ENCODE measurements at regions not wholly inside any gene's neighbourhood (a gene's known extent, or its start where the extent isn't known, plus 50 kb on each side); places are given as distances from the start of the nearest gene placed in this dataset.
A peak's percentile ranks its signal among the peaks of the same experiment; 100 is the strongest.

DNA sequence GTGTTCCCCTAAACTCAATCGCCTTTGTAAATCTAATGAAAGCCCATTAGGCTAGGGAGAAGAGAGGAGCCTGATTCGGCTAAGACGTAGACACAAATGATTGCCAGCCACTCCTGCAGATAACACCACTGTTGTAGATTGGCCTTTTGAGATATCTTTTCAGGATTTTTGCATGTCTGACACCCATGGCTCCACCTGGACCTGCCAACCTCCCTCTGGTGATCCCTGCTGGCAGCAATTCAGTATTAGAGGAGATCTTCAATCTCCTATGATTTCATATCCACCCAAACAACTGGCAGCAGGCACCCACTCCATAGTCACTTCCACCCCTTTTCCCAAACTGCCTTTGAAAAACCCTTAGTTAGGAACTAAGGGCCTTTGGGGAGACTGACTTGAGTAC is 191.9 kb upstream of the UBL3 start:
- CTCF ChIA-PET, result interaction anchor here (0.5 kb wide), 1 partner anchor 1435 kb away, joined by 3 read pairs; no protein-coding TSS in a partner anchor
- Histone ChIP-seq H3K4me3 (ENCODE audit: low read depth, low read length, poor library complexity, severe bottlenecking) (no peak overlapping the region), H3K36me3 (ENCODE audit: insufficient read depth, low read length, poor library complexity, severe bottlenecking) (no peaks in the 10 kb centered on the region), H3K27ac (ENCODE audit: low read depth, low read length, poor library complexity, severe bottlenecking) (no peak overlapping the region), H3K4me1 (ENCODE audit: insufficient read depth, low read length, poor library complexity, severe bottlenecking) (peaks cover 20% of the 10 kb centered on the region), H3K9me3 (ENCODE audit: low read depth, low read length, poor library complexity, severe bottlenecking) (no peaks in the 10 kb centered on the region), H3K27me3 (replicated peaks; ENCODE audit: insufficient read depth, low read depth, low read length, poor library complexity) (no peaks in the 10 kb centered on the region)
- intact Hi-C loops (cut with micrococcal nuclease; ENCODE audit: unreplicated experiment), result no loop called here
- POLR2A ChIA-PET (ENCODE audit: low non-redundant PET), result no interaction called here
- no TSS peak for BruUV-seq (replicated peaks)
- TF ChIP-seq CTCF (conservative IDR thresholded peaks at IDR 0.05; ENCODE audit: low read depth, low read length) (no peak), EZH2 (IDR thresholded peaks at IDR 0.05; ENCODE audit: borderline replicate concordance, low read depth, low read length, poor library complexity, severe bottlenecking) (no peak)
- no peak for DNase-seq (ENCODE audit: low spot score)

- no peak for TF ChIP-seq EZH2 (IDR thresholded peaks at IDR 0.05; ENCODE audit: borderline replicate concordance, low read depth, low read length, poor library complexity, severe bottlenecking)
- TF ChIP-seq CTCF (conservative IDR thresholded peaks at IDR 0.05; ENCODE audit: low read depth, low read length), result no peak
- Histone ChIP-seq H3K36me3 (ENCODE audit: insufficient read depth, low read length, poor library complexity, severe bottlenecking) (no peaks in the 10 kb centered on the region), H3K4me1 (ENCODE audit: insufficient read depth, low read length, poor library complexity, severe bottlenecking) (peaks cover 20% of the 10 kb centered on the region), H3K4me3 (ENCODE audit: low read depth, low read length, poor library complexity, severe bottlenecking) (no peak overlapping the region), H3K27me3 (replicated peaks; ENCODE audit: insufficient read depth, low read depth, low read length, poor library complexity) (no peaks in the 10 kb centered on the region), H3K9me3 (ENCODE audit: low read depth, low read length, poor library complexity, severe bottlenecking) (no peaks in the 10 kb centered on the region), H3K27ac (ENCODE audit: low read depth, low read length, poor library complexity, severe bottlenecking) (no peak overlapping the region)
- POLR2A ChIA-PET (ENCODE audit: low non-redundant PET), result no interaction called here
- intact Hi-C loops (cut with micrococcal nuclease; ENCODE audit: unreplicated experiment), result no loop called here
- CTCF ChIA-PET, result no interaction called here
- DNase-seq (ENCODE audit: low spot score), result peak; percentile 21
- no TSS peak for BruUV-seq (replicated peaks)
These were observed 189.1 kb upstream of the UBL3 start for GRCh38 chr13:30039511-30039911.

- no peaks in the 10 kb centered on the region for H3K36me3 ChIP-seq (ENCODE audit: insufficient read depth, low read length, poor library complexity, severe bottlenecking)
- intact Hi-C loops (cut with micrococcal nuclease; ENCODE audit: unreplicated experiment), result no loop called here
- TF ChIP-seq EZH2 (IDR thresholded peaks at IDR 0.05; ENCODE audit: borderline replicate concordance, low read depth, low read length, poor library complexity, severe bottlenecking), result no peak
- TF ChIP-seq CTCF (conservative IDR thresholded peaks at IDR 0.05; ENCODE audit: low read depth, low read length), result peak; percentile 44
- H3K27me3 ChIP-seq (replicated peaks; ENCODE audit: insufficient read depth, low read depth, low read length, poor library complexity), result no peaks in the 10 kb centered on the region
- BruUV-seq (replicated peaks), result no TSS peak
- no peak overlapping the region for H3K27ac ChIP-seq (ENCODE audit: low read depth, low read length, poor library complexity, severe bottlenecking)
- POLR2A ChIA-PET (ENCODE audit: low non-redundant PET), result no interaction called here
- H3K4me1 ChIP-seq (ENCODE audit: insufficient read depth, low read length, poor library complexity, severe bottlenecking), result peaks cover 20% of the 10 kb centered on the region
- CTCF ChIA-PET, result no interaction called here
- peak; percentile 90 for DNase-seq (ENCODE audit: low spot score)
- H3K4me3 ChIP-seq (ENCODE audit: low read depth, low read length, poor library complexity, severe bottlenecking), result no peak overlapping the region
- no peaks in the 10 kb centered on the region for H3K9me3 ChIP-seq (ENCODE audit: low read depth, low read length, poor library complexity, severe bottlenecking)
These were observed 188.5 kb upstream of the UBL3 start for GRCh38 chr13:30038884-30039283.
